Astrocyte (in vitro differentiated cells and primary cell): ENCODE measurements at regions not wholly inside any gene's neighbourhood (a gene's known extent, or its start where the extent isn't known, plus 50 kb on each side); places are given as distances from the start of the nearest gene placed in this dataset.

Experiments used
- DNase-seq: peaks from one replicate; pipeline ENCODE4 v3.0.0-alpha.2; 2010; ENCODE audit warnings: low read depth
- FAIRE-seq: peaks from 2 replicates; lab custom pipeline; 2011; peaks lifted over from hg19 to GRCh38; lab: Jason Lieb, UNC
- H2AFZ ChIP-seq: 2 replicates; pipeline ENCODE4 v1.6.0; 2012; ENCODE audit warnings: low read depth, low read length, inconsistent platforms
- H3K27ac ChIP-seq: 2 replicates; pipeline ENCODE4 v1.5.1; 2011; ENCODE audit warnings: low read depth, low read length, inconsistent platforms
- H3K27me3 ChIP-seq: 2 replicates; pipeline ENCODE4 v1.6.0; 2011; ENCODE audit warnings: low read length, inconsistent platforms; ENCODE audit not compliant: insufficient read depth
- H3K36me3 ChIP-seq: 2 replicates; pipeline ENCODE4 v1.5.1; 2011; ENCODE audit warnings: low read length, inconsistent platforms; ENCODE audit not compliant: insufficient read depth
- H3K4me1 ChIP-seq: 2 replicates; pipeline ENCODE4 v1.5.1; 2011; ENCODE audit warnings: low read length, inconsistent platforms; ENCODE audit not compliant: insufficient read depth
- H3K4me2 ChIP-seq: 2 replicates; pipeline ENCODE4 v1.6.0; 2012; ENCODE audit warnings: low read length, inconsistent platforms
- H3K4me3 ChIP-seq: 2 replicates; pipeline ENCODE4 v1.5.1; 2011; ENCODE audit warnings: low read depth, mild to moderate bottlenecking, low read length, inconsistent platforms; ENCODE audit not compliant: insufficient read depth
- H3K79me2 ChIP-seq: 2 replicates; pipeline ENCODE4 v1.6.0; 2012; ENCODE audit warnings: mild to moderate bottlenecking, low read length, inconsistent platforms; ENCODE audit not compliant: insufficient read depth
- H3K9ac ChIP-seq: 2 replicates; pipeline ENCODE4 v1.6.0; 2012; ENCODE audit warnings: mild to moderate bottlenecking, low read length, inconsistent platforms
- H3K9me3 ChIP-seq: 2 replicates; pipeline ENCODE4 v1.5.1; 2012; ENCODE audit warnings: low read depth, mild to moderate bottlenecking, low read length, inconsistent platforms; ENCODE audit not compliant: insufficient read depth
- H4K20me1 ChIP-seq: 2 replicates; pipeline ENCODE4 v1.6.0; 2012; ENCODE audit warnings: low read length, inconsistent platforms; ENCODE audit not compliant: insufficient read depth
- H3K27ac Mint-ChIP-seq: one replicate; pipeline ENCODE4 v1.8.0; 2021; ENCODE audit warnings: mild to moderate bottlenecking, mixed read lengths; ENCODE audit not compliant: unreplicated experiment
- H3K27me3 Mint-ChIP-seq: one replicate; pipeline ENCODE4 v1.8.0; 2021; ENCODE audit warnings: low read depth, mixed read lengths; ENCODE audit not compliant: unreplicated experiment
- H3K36me3 Mint-ChIP-seq: one replicate; pipeline ENCODE4 v1.8.0; 2021; ENCODE audit warnings: low read depth, mixed read lengths; ENCODE audit not compliant: unreplicated experiment
- H3K4me1 Mint-ChIP-seq: one replicate; pipeline ENCODE4 v1.8.0; 2021; ENCODE audit warnings: low read depth, mixed read lengths; ENCODE audit not compliant: unreplicated experiment
- H3K4me3 Mint-ChIP-seq: one replicate; pipeline ENCODE4 v1.8.0; 2021; ENCODE audit warnings: mild to moderate bottlenecking, moderate library complexity, mixed read lengths; ENCODE audit not compliant: unreplicated experiment
- H3K9me3 Mint-ChIP-seq: one replicate; pipeline ENCODE4 v1.8.0; 2021; ENCODE audit warnings: mild to moderate bottlenecking, mixed read lengths; ENCODE audit not compliant: unreplicated experiment
- CTCF ChIP-seq: IDR thresholded peaks from 2 replicates; pipeline ENCODE4 v1.5.1; 2011; ENCODE audit warnings: low read depth, mild to moderate bottlenecking, inconsistent platforms, low read length, moderate library complexity; ENCODE audit not compliant: insufficient read depth
- EZH2 ChIP-seq: IDR thresholded peaks from 2 replicates; pipeline ENCODE4 v1.6.1; 2012; ENCODE audit warnings: mild to moderate bottlenecking, low read length, inconsistent platforms; ENCODE audit not compliant: insufficient read depth

- no peaks in the 10 kb centered on the region for H3K27me3 Mint-ChIP-seq
- no peaks in the 10 kb centered on the region for H3K9me3 Mint-ChIP-seq
- no peak for DNase-seq
- Histone ChIP-seq H3K36me3 (no peaks in the 10 kb centered on the region), H3K9me3 (no peaks in the 10 kb centered on the region), H3K27me3 (no peaks in the 10 kb centered on the region), H3K9ac (no peak overlapping the region), H2AFZ (no peak overlapping the region), H4K20me1 (no peaks in the 10 kb centered on the region), H3K4me1 (no peaks in the 10 kb centered on the region), H3K4me3 (no peak overlapping the region), H3K4me2 (no peak overlapping the region), H3K79me2 (no peaks in the 10 kb centered on the region), H3K27ac (no peak overlapping the region)
- no peak overlapping the region for H3K27ac Mint-ChIP-seq
- no peak for FAIRE-seq
- no peak overlapping the region for H3K4me3 Mint-ChIP-seq
- TF ChIP-seq CTCF (no peak), EZH2 (no peak)
- no peaks in the 10 kb centered on the region for H3K4me1 Mint-ChIP-seq
- H3K36me3 Mint-ChIP-seq: no peaks in the 10 kb centered on the region
Observed at GRCh38 chr1:104629589-104629988, 879.9 kb downstream of the AMY1C start.

- FAIRE-seq (no peak), DNase-seq (no peak)
- Mint-ChIP-seq H3K9me3 (no peaks in the 10 kb centered on the region), H3K36me3 (no peaks in the 10 kb centered on the region), H3K4me3 (no peak overlapping the region), H3K27ac (no peak overlapping the region), H3K4me1 (no peaks in the 10 kb centered on the region), H3K27me3 (no peaks in the 10 kb centered on the region)
- no peak for TF ChIP-seq CTCF
- no peak for TF ChIP-seq EZH2
- Histone ChIP-seq H3K9ac (no peak overlapping the region), H2AFZ (no peak overlapping the region), H3K4me3 (no peak overlapping the region), H3K4me1 (no peaks in the 10 kb centered on the region), H3K4me2 (no peak overlapping the region), H3K79me2 (no peaks in the 10 kb centered on the region), H3K36me3 (no peaks in the 10 kb centered on the region), H3K9me3 (no peaks in the 10 kb centered on the region), H3K27me3 (no peaks in the 10 kb centered on the region), H4K20me1 (no peaks in the 10 kb centered on the region), H3K27ac (no peak overlapping the region)
Observed at GRCh38 chr1:104630567-104631149, 881.0 kb downstream of the AMY1C start.

GRCh38 chr1:104636581-104636980, 886.9 kb downstream of the AMY1C start:
- Histone ChIP-seq H3K27me3 (no peaks in the 10 kb centered on the region), H3K36me3 (no peaks in the 10 kb centered on the region), H3K9me3 (no peaks in the 10 kb centered on the region), H3K27ac (no peak overlapping the region), H3K79me2 (no peaks in the 10 kb centered on the region), H3K9ac (no peak overlapping the region), H3K4me3 (no peak overlapping the region), H3K4me1 (no peaks in the 10 kb centered on the region), H4K20me1 (no peaks in the 10 kb centered on the region), H2AFZ (no peak overlapping the region), H3K4me2 (no peak overlapping the region)
- Mint-ChIP-seq H3K4me3 (no peak overlapping the region), H3K27ac (no peak overlapping the region), H3K4me1 (no peaks in the 10 kb centered on the region), H3K9me3 (no peaks in the 10 kb centered on the region), H3K36me3 (no peaks in the 10 kb centered on the region), H3K27me3 (no peaks in the 10 kb centered on the region)
- TF ChIP-seq CTCF (no peak), EZH2 (no peak)
- FAIRE-seq (no peak), DNase-seq (no peak)
